ENCODE measurements at regions not wholly inside any gene's neighbourhood (a gene's known extent, or its start where the extent isn't known, plus 50 kb on each side); places are given as distances from the start of the nearest gene placed in this dataset.
"Not testable (repeated sequence)": the region's sequence is repeated elsewhere in the genome, so short reads cannot be mapped to it uniquely, and the experiment has no call there.

DNA sequence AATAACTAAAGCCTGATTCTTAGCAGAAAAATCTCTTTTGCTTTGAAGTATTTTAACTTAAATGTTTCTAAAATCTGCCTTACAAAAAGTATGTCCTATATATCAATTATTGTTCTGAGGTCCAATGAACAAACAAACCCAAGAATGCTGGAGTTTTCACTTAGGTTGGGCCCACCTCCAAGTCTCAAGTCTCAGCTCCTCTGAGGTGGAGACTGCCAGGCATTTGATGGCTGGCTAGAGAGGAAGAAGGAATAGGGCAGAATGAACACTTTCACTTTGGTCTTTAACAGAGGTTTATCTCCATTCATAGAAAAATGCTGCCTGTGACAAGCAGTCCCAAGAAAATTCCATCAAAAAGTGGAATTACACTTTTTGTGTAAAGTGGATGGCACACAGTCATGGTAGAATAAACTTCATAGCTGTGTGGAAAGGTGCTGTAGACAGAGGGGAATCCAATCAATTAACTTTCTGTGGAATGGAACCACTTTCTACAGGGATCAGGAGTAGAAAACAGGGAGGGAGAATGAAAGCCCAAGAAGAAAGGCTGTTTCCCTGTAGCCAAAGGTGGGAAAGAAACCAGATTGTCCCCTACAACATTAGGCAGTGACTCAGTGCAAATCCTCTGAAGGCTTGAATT lies 349.4 kb upstream of the RUNX1 start:
- no peak for DNase-seq (ENCODE audit: low read depth)

DNA sequence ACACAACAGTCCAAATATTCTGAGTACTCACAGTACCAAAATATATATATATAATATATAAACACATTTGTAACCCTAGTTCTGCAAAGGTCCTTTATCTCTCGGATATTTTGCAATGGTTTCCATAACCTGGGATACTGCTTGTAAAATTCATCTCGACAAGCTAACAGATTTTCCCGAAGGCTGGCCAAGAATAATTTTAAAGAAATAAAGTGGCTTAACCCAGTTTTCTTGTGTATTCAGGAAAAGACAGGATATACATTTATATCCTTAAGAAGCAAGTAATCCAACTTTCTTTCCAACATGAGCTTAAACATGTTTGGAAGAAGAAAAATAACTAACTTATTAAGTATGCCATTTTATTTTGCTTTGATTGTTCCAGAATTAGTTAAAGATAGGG lies 348.7 kb upstream of the RUNX1 start:
- DNase-seq (ENCODE audit: low read depth) = no peak

DNA sequence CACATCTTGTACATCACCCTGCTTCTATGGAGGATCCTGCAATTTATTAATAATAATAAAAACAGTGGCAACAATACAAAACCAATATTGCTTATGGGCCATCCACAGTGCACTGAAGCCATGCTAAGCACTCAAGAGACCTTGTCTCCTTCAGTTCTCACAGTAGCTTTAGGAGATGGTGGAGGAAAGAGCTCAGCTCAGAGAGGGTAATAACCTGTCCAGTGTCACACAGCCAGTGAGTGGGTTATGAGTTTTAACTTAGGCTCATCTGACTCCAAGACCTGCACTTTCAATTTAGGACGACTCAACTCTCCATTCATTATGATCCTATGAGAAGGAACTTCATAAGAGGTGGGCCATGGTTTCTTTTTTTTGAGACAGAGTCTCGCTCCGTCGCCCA lies 347.6 kb upstream of the RUNX1 start:
- no peak for DNase-seq (ENCODE audit: low read depth)

DNA sequence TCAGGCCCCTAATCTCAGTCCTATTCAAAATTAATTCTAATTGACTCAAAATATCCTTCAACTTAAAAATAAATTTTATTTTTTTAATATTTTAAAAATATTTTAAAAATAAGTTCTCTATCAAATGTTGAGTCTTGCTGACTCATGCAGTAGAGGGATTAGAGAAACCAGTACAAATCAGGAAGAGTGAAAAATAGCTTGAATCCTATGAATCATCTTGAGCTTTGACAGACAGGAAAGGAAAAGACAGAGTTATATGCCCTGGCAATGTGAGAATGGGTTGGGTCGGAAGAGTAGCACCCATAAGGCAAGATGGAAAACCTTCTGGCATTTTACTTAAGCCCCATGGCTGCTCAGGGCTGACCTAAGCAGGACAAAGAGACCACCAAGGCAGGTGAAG lies 346.6 kb upstream of the RUNX1 start:
- no peak for DNase-seq (ENCODE audit: low read depth)

DNA sequence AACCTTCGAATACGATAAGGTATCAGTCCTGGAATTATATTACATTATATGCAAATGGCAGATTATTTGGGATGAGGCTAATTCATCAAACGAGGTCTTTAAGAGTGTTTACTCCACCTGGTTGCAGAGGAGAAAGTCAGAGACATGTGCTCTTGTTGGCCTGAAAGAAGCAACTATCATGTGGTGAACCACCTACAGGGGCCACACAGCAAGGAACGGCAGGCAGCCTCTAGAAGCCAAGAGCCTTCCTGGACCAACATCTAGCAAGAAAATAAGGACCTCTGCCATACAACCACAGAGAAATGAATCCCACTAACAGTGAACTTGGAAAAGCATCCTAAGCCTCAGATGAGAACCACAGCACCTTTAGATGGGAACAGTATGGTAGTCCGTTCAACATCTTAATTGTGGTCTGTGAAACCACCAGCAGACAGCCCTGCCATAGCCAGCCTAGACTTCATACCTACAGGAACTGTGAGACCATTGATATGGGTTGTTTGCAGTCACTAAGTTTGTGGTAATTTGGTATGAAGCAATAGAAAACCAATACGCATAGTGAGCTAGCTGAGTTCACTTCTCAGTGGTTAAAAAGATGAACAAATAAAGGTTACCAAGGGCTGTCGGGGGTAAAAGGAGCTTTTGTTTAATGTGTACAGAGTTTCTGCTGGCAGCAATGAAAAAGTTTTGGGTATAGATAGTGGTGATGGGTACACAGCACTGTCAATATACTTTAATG lies 345.7 kb upstream of the RUNX1 start:
- no peak for DNase-seq (ENCODE audit: low read depth)

DNA sequence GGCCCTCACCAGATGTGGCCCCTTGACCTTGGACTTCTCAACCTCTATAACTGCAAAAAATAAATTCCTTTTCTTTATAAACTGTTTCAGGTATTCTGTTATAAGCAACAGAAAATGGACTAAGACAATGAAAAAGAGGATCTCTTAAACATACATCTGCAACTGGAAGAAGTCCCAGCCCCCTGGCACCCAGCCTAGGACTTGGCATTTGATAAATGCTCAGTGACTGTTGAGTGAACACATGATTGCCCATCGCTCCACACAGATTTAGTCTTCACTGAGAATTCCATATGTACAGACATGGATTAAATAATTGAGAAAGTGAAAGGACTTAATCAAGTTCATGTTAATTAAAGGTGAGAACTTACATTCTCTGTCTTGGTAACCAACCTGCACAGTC lies 344.9 kb upstream of the RUNX1 start:
- DNase-seq (ENCODE audit: low read depth) = no peak

DNA sequence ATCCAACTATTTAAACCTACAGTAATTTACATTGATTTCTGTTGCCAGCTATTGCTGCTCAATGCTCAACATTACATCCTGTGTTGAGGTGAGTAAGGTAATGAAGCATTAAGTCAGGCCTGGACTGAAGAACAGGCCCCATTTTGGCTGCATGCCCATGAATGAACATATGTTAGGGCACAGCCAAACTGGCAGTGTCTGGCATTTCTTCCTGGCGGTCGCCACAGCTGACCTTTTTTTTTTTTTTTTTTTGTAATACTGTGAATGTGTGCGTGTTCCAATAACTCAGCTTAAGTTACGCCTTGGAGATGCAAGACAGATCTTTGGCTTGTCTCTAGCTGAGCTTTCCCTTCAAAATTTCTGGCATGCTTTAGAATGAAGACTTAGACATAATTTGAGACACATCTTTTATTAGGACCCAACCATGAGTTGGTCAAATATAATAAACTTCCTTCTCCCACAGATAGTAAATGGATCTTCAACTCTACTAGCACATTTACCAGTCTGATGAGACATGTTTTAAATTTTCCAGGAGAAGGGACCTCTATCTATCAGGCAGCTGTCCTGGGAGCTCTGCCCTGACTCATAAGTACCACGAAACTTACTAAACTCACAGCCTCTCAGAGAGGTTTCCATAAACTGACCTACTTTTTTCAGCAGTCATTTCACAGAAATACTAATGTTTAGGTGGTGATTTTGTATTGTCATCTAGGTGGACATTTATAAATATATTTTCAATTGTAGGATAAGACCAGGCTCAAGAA lies 341.1 kb upstream of the RUNX1 start:
- no peak for DNase-seq (ENCODE audit: low read depth)

DNA sequence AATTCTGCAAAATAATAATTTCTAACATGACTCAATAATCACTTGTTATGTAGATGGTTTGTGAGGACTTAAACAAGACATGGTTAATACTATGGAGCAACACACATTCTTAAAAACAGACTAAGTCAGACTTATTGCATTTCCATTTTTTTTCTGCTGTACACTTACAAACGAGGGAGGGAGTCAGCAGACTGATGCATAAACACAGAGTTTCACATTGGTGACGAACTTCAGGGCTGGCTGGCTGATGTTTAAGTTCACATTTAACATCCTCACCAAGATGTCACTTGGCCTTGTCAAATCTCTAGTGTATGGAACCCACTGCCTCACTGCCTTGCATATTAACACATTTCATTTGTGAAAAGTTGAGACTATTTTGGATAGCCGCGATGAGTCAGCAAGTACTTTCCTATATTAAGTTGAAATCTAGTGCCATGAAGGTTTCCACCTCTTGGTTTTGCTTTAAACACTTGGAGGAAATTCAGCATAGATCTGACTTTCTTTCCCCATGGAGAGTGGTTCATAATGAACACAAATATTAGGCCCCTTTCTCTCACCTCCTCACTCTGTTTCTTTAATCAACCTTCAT lies 337.5 kb upstream of the RUNX1 start:
- no peak for DNase-seq (ENCODE audit: low read depth)

DNA sequence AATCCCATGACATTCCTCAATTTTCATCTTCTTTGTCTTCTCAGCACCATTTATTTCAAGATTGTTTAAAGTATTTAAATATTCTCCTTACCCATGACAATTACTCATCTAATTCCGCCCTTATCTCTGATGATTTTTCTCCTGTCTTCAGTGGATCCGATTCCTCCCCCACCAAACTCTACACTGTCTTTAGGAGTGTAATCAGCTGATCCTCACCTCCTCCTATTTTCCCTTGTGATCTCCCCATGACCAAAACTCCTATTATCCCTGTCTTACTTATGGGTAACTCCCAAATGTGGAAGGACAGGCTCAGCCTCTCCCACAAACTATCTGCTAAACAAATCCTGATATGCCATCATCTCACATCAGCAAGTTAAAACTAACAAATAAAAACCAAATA lies 335.3 kb upstream of the RUNX1 start:
- no peak for DNase-seq (ENCODE audit: low read depth)

DNA sequence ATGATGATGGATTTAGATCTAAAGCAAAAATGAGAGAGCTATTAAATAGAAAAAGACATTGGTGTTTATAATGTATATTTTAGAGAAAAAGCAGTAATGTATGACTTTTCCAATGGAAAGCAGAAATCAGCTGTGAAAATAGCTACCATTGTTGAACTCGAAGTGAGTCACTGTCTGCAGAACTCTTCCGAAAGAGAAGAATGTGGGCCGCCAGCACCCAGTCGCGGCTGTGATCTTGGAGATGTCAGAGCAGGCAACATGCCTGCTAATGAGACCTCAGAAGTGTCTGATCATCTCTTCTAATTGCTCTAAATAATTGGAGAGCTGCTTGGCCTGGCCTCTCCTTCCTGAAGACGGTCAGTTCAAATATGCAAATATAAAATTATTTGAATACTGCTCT lies 333.6 kb upstream of the RUNX1 start:
- DNase-seq (ENCODE audit: low read depth) = no peak

DNA sequence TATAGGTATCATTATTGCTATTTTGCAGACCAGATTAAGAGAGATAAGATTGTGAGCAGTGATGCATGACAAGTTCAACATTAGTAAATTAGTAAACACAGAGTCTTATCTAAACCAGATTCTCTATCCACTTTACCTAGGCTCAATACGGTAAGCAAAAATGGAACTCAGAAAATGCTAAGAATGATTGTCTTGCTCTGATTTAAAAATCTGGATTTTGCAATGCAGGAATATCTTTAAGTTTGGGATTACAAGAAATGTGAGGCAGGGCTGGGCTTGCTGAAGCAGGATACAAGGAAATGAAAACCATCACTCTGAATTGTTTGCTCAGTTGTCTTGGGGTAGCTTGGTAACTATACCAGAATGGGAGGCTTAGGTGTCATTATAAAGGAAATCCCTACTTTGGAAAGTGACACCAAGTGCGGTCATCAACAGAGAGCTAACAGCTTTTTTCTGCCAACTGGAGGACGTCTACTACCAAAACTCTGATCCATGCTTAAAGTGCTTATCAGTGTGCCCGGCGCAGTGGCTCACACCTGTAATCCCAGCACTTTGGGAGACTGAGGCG lies 332.7 kb upstream of the RUNX1 start:
- no peak for DNase-seq (ENCODE audit: low read depth)

DNA sequence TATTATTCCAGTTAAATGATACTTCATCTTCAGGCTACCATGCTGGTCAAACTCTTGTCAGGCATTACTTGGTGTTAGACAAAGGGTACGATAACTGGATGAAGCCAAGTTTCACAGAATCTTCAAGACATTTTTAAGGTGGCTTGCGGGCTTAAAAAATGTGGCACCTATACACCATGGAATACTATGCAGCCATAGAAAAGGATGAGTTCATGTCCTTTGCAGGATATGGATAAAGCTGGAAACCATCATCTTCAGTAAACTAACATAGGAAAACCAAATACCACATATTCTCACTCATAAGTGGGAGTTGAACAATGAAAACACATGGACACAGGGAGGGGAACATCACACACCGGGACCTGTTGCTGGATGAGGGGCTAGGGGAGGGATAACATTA lies 331.2 kb upstream of the RUNX1 start:
- DNase-seq (ENCODE audit: low read depth) = not testable (repeated sequence)

DNA sequence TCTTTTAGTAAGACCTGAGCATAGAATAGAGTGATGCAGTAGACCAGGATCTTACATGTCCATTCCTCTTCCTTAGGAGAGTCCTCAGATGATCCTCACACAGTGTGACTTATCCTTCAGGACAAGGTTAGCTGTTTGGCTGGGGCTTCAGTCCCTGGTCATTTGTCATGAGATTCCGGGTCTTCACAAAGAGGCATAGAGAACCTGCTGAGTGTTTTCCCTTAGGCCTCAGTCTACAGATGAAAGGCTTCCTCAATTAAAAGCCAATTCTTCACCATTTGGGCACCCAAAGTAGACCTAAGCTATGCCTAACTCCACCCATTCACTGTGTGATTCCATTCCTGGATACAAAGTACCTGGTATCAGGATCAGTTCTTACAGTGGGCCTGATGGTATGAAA lies 329.8 kb upstream of the RUNX1 start:
- no peak for DNase-seq (ENCODE audit: low read depth)

DNA sequence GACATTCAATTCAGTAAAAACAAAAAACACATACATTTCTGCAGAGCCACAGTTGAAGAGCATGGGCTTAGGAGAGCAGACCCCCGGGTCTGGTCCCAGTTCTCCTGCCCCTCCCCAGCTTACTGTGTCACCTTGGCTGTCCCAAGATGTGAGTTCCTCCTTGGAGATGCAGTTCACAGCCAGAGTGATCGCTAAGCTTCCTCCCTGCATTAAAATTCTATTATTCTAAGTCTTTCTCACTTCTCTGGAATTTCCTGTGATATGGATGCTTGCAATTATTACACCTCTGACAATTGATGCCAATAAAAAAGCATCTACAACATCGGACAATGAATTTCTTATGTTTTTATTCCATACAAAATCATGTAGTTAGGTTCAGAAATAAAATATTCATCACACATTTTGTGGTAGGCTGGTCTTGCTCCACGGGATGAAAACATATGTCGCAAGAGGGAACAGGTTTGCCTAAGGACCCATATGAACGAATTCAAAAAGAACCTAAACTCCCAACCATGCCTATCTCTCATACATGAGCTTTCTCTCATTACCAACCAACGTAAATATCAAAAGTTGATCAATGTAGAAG lies 328.5 kb upstream of the RUNX1 start:
- DNase-seq (ENCODE audit: low read depth) = no peak

DNA sequence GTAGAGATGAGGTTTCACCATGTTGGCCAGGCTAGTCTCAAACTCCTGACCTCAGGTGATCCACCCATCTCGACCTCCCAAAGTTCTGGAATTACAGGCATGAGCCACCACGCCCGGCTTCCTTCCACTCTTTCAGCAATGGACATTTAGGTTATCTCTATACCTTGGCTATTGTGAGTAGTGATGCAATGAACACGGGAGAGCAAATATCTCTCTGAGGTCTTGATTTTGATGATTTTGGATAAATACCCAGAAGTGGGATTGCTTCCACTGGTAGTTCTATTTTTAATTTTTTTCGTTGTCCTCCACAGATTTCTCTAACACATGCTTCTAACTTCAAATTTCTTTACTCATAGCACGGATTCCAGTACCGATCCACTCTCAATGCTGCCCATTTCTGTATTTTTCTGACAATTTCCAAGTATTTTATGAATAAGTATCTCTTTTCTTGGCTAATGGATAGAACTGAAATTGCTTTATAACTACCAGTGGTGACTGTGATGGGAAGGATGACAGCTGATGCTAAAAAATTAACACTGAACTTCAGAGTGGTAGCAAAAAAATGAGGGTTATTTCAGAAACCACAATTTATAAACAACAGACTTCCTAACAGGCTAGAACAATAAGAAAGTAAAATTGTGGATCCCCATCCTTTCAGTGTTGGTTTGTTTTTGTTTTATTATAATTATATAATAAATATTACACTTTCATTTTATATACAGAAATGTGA lies 327.5 kb upstream of the RUNX1 start:
- DNase-seq (ENCODE audit: low read depth) = no peak

DNA sequence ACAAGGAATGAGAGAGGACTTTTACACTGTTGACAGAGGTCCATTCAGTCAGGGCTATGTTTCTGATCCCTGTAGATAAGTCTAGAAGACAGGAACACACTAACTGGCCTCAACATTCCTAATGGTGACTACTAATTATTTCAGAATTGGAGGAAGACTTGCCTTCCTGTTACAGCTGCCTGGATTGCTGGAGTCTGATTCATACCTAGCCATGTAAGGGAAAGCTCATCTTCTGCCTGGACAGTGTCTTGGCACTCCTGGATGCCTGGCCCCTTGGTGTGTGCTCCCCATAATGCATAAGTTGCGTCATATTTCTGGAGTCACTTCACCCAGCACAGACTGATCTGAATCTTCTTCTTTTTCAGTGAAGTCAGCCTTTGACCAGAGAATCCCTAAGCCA lies 326.0 kb upstream of the RUNX1 start:
- no peak for DNase-seq (ENCODE audit: low read depth)

DNA sequence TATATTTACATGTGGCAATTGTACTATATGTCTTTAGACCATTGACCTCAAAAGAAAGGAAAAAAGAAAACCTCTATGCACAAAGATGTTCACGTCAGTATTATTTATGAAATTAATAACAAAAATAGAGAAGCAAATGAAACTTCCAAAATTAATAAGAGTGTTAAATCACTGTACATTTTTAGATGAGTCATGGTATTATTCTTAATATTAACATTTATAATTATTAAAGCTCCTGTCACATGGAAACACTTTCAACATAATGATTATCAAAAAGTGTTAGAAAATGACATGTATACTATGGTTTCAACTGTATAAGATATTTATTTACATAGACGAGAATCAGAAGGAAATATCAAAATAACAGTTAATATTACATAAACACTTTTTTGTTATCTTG lies 324.9 kb upstream of the RUNX1 start:
- no peak for DNase-seq (ENCODE audit: low read depth)

DNA sequence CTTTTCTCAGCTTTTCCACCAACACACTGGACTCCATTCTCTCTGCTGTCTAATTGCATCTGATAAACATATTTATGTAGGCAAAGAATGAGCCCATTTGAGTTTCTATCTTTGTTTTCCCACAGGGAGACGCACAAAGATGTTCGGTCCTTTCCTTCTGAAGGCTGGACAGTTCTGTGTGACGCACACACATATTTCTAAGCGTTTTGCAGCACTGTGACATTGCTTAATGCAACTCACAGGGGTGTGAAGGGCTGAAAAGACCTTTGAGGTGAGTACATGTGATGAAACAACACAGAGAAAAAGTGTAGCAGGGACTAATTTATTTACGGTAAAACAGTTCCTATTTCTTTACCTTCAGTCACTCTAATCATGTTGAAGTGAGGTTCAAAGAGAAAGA lies 323.1 kb upstream of the RUNX1 start:
- DNase-seq (ENCODE audit: low read depth) = no peak

DNA sequence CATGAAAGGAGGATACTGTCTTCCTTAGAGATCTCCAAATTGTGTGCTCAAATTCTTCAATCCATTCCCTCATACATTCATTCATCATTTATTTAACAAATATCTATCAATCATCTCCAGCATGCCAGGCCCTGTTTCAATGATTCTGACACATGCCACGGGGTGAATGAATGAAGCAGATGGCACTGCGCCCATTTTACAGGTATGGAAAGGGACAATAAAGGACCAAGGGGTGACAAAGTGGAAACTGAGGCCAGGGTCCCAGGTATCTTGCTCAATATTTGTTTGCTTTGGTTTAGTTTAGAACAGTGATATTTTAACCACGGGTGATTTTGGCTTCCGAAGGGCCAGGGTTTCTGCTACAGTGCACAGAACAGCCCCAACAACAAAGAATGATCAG lies 321.6 kb upstream of the RUNX1 start:
- DNase-seq (ENCODE audit: low read depth) = no peak

DNA sequence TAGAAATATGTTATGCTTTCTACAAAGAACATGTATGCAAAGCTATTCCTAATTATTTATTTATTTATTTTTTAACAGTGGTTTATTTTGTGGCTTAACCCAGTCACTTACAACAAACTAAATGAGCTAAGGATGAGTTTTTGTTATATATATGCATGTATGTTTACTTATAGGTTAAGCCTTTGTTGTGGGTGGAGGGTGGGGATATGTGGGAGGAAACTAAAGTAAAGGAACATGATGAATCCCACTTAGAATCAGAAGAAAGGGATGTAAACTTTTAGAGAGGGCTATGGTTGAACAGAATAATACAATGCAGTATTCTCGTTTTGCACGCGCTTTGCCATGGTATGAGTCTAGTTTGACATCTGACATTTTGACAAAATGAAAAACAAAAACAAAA lies 321.0 kb upstream of the RUNX1 start:
- DNase-seq (ENCODE audit: low read depth) = no peak

DNA sequence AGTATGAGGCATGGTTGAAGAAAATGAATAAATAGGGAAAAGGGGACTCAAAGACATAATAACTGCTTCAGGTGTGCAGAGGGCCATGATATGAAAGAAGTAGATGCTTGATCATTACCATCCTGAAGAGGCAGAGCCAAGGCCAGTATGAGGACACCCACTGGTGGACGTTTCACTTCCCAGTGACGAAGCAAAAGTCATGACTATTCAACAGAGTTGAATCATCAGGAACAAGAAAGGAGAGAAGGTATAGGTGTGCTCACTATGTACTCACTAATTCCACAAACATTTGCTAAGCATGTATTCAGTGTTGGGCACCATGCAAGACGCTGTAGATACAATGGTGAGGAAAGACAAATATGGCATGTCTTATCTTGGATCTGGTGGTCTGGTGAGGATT lies 319.2 kb upstream of the RUNX1 start:
- no peak for DNase-seq (ENCODE audit: low read depth)

DNA sequence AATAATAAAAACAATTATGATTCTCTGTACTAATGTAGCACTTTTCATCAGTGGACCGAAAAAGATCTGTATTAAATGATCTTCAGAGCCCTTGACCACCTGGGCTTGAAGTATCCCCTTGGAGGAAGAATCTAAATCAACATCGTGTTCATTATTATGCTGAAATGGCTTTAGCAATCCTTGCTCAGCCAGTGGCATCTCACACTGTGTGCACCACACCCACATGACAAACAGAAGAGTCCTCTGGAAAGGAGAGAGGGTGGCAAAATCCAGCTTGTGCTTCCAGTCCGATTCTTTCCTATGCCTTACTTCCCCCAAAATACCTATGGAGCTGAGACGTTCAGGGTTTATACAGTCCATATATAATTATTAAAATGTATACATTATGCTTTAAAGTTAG lies 318.5 kb upstream of the RUNX1 start:
- no peak for DNase-seq (ENCODE audit: low read depth)
